SIG-M5 (cell line): ENCODE measurements at regions not wholly inside any gene's neighbourhood (a gene's known extent, or its start where the extent isn't known, plus 50 kb on each side); places are given as distances from the start of the nearest gene placed in this dataset.
"Not testable (repeated sequence)": the region's sequence is repeated elsewhere in the genome, so short reads cannot be mapped to it uniquely, and the experiment has no call there.

Experiments
- DNase-seq: peaks from one replicate; lab custom pipeline; 2025; lab: John Stamatoyannopoulos, UW

- DNase-seq: no peak
Measured at GRCh38 chr18:77373730-77374445, 124.2 kb downstream of the GALR1 start.

DNA sequence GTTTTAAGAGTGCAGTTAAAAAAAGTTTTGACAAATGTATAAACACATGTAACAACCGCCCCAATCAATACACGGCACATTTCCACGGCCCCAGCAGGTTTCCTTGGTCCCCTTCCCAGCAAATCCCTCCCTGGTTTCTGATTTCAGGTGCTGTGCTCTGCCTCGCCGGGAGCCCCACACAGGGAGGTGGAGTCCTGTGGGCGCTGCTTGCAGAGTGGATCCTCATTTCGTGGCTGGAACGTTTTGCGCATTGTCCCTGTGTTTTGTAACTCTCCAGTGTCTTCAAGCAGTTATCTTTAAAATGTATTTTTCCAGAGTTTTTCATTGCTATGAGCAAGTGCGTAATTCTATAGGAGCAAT lies 124.8 kb downstream of the GALR1 start:
- no peak for DNase-seq

- no peak for DNase-seq
Measured at GRCh38 chr18:77376043-77376732, 126.5 kb downstream of the GALR1 start.

- DNase-seq: no peak
Measured at GRCh38 chr18:77376733-77377094, 127.1 kb downstream of the GALR1 start.

DNA sequence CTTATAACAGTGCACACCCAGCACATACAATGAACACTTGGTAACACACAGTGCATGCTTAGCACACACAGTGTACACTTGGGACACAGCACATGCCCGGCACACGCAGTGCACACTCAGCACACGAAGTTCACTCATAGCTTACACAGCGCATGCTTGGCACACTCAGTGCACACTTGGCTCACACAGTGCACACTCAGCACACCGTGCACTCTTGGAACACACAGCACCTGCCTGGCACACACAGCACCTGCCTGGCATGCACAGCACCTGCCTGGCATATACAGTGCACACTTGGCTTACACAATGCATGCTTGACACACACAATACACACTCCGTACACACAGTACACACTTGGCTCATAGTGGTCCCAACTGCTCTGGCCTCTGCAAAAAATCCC lies 128.2 kb downstream of the GALR1 start:
- no peak for DNase-seq

GRCh38 chr18:77379976-77380509 lies 130.4 kb downstream of the GALR1 start:
- no peak for DNase-seq

DNA sequence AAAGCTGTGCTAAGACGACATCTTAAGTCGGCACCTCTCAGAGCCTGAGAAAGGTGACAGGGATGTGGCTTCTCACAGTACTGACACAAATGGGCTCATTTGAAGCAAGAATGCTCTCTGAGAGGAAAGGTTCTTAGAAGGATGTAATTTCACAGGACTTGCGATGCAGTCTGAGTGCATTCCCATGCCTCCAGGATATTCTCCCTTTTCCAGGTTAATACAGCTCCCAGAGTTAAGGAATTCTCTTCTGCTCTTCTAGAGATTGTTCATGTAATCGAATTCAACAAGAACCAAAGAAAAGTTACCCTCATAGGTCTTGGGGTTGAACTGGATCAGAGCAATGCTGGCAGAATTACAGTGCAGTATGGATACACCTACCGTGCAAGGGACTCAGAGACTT lies 131.0 kb downstream of the GALR1 start:
- no peak for DNase-seq

GRCh38 chr18:77392321-77392720 lies 142.7 kb downstream of the GALR1 start:
- DNase-seq: no peak

DNA sequence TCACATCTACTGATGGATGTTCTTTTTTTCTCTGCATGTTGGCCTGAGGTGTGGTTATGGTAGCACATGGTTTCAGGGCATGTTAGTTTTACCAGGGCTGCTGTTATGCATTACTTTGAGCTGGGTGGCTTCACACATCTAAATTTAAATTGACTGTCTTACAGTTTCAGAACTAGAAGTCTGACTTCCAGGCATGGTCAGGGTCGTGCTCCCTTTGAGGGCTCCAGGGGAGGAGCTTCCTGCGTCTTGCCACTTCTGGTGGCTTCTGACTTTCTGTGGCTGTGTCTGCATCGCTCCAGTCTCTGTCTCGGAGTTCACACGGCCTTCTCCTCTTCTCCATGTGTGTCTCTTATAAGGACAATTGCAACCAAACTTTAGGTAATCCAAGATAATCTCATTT lies 143.9 kb downstream of the GALR1 start:
- no peak for DNase-seq

- DNase-seq: no peak
Measured at GRCh38 chr18:77395953-77396352, 146.3 kb downstream of the GALR1 start.

GRCh38 chr18:77397056-77397455 lies 147.4 kb downstream of the GALR1 start:
- DNase-seq: no peak

DNA sequence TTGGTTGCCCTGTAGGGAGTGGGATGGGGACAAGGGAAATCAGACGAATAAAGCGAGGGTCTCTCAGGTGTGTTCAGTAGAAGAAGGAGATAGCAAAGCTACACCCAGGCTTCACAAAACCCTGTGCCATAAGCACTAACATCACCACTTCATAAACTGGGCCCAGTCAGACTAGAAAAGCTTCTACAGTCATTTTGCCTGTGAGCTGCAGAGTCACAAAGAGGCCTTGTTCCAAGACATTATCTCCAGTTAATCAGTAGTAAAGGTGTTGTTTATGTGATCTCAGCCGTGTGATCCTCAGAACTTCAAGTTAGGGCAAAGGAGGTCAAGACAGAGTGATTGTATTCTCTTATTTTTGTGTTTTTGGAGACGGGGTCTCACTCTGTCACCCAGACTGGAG lies 148.0 kb downstream of the GALR1 start:
- DNase-seq: no peak

DNA sequence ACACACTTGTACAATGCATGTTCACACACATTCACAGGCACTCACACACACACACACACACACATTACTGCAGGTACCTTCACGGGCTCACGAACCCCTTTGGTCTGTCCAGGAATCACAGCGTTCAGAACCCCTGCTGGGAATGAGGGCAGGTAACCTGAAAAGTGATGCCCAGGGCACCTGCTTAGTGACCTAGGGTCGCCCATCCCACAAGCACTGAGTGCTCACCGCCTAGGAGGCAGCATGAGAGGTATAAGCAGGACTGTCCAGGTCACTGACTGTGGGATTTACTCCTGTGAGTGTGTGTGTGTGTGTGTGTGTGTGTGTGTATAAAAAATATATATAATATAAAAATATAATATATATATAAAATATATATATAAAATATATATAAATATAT lies 150.9 kb downstream of the GALR1 start:
- DNase-seq: no peak

DNA sequence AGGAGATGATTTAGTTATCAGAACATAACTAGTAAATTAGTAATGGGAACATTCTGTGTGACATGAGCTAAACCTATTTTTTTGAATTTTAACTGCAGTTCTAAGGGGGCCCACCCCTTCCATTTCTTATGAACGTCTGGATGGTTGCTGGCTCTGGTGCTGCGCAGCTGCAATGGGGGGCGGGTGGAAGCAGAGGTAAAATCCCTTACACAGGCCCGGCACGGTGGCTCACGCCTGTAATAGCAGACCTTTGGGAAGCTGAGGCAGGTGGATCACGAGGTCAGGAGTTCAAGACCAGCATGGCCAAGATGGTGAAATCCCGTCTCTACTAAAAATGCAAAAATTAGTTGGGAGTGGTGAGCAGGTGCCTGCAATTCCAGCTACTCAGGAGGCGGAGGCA lies 151.5 kb downstream of the GALR1 start:
- DNase-seq: no peak

GRCh38 chr18:77403969-77404535 lies 154.4 kb downstream of the GALR1 start:
- no peak for DNase-seq

- no peak for DNase-seq
Measured at GRCh38 chr18:77405096-77405495, 155.4 kb downstream of the GALR1 start.

DNA sequence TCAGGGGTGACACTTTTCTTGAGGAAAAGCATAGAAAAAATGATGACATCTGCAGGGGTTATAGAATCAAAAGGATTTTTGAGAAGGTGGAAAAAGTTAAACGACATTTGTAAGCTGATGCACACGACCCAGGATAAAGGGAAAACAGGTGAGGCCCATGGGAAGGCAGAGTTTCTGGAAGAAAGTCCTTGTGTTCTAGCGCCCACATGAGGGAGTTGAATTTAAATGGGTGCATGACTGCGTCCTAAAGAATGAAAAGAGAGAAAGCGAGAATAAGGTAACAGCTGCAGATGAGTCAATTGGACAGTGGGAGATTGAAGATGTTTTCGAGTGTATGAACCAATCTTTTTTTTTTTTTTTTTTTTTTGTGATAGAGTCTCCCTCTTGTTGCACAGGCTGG lies 158.1 kb downstream of the GALR1 start:
- DNase-seq: no peak

DNA sequence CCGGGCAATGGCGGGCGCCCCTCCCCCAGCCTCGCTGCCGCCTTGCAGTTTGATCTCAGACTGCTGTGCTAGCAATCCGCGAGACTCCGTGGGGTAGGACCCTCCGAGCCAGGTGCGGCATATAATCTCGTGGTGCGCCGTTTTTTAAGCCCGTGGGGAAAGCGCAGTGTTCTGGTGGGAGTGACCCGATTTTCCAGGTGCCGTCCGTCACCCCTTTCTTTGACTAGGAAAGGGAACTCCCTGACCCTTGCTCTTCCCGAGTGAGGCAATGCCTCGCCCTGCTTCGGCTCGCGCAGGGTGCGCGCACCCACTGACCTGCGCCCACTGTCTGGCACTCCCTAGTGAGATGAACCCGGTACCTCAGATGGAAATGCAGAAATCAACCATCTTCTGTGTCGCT lies 171.9 kb downstream of the GALR1 start:
- not testable (repeated sequence) for DNase-seq

- no peak for DNase-seq
Measured at GRCh38 chr18:77422974-77423867, 173.6 kb downstream of the GALR1 start.

DNA sequence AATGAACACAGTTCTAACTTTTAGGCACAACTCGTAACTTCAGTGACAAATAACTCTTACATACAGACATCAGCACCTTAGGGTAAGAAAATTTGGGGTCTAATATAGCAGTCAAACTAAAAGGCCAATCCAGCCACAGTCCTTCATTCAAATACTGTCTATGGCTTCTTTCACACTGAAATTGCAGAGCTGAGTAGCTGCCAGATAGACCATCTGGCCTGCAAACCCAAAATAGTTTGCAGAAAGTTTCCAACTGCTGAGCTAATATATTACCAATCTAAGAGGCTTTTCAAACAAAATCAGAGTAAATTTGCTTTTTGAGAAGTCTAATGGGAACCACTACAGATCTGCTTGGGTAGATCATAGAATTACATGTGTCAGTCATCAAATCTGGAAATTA lies 183.4 kb downstream of the GALR1 start:
- DNase-seq: no peak

GRCh38 chr18:77439888-77440287 lies 190.2 kb downstream of the GALR1 start:
- DNase-seq: no peak

GRCh38 chr18:77442393-77442792 lies 192.7 kb downstream of the GALR1 start:
- no peak for DNase-seq
